Activated T-cell treated with anti-CD3 and anti-CD28 coated beads, Interleukin-2, amount 50 U/mL, for 24 hours (primary cell): ENCODE measurements at regions not wholly inside any gene's neighbourhood (a gene's known extent, or its start where the extent isn't known, plus 50 kb on each side); places are given as distances from the start of the nearest gene placed in this dataset.
"Not testable (repeated sequence)": the region's sequence is repeated elsewhere in the genome, so short reads cannot be mapped to it uniquely, and the experiment has no call there.

ENCODE experiments used
- DNase-seq: peaks from one replicate; pipeline ENCODE4 v3.0.0-alpha.2; 2020
- H3K27ac Mint-ChIP-seq: 2 replicates; pipeline ENCODE4 v1.8.0; 2020; ENCODE audit warnings: mild to moderate bottlenecking, mixed read lengths
- H3K27me3 Mint-ChIP-seq: 2 replicates; pipeline ENCODE4 v1.8.0; 2020; ENCODE audit warnings: mixed read lengths
- H3K36me3 Mint-ChIP-seq: 2 replicates; pipeline ENCODE4 v1.8.0; 2020; ENCODE audit warnings: low read depth, mixed read lengths
- H3K4me1 Mint-ChIP-seq: 2 replicates; pipeline ENCODE4 v1.8.0; 2020; ENCODE audit warnings: low read depth, mixed read lengths
- H3K4me3 Mint-ChIP-seq: 2 replicates; pipeline ENCODE4 v1.8.0; 2020; ENCODE audit warnings: mild to moderate bottlenecking, moderate library complexity, mixed read lengths
- H3K9me3 Mint-ChIP-seq: 2 replicates; pipeline ENCODE4 v1.8.0; 2020; ENCODE audit warnings: mixed read lengths

DNA sequence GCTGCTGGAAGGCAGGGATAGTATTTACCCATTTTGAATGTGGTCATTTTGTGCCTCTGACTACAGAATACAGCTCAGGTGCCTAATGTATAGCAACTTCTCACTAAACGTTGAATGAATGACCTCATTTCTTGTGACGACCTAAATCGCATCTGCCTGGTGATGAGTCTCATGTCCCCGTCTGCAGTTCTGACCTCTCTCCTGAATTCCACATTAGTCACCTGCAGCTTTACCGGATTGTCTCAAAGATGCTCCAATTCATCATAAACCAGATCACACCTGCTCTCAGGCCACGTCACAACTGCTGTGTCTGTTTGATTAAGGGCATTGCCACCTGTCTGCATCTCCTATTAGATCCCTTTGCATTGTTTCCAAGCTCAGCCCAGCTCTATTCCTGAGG lies 133.6 kb upstream of the MYT1L start:
- DNase-seq = no peak
- Mint-ChIP-seq H3K27me3 (peaks cover 13% of the 10 kb centered on the region), H3K4me1 (no peaks in the 10 kb centered on the region), H3K27ac (no peak overlapping the region), H3K36me3 (no peaks in the 10 kb centered on the region), H3K9me3 (no peaks in the 10 kb centered on the region), H3K4me3 (no peak overlapping the region)

DNA sequence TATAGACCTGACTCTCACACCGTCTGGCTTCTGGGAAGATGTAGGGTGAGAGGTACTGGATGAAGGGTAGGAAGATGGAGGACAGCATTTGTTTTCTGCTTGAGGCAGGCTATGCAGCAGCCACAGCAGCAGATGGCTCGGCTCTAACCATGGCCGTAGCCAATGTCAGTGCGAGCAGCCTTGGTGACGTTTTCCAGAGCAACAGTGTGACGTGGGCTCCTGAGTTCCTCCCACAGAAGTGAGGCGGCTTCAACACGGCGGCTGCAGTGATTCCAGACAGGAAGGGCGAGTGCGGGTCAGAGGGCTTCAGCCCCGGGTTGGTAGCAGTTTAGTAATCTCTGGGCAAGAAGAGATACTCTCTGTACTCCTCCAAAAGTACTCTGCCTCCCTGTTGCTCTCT lies 133.0 kb upstream of the MYT1L start:
- no peak overlapping the region for H3K4me3 Mint-ChIP-seq
- no peaks in the 10 kb centered on the region for H3K9me3 Mint-ChIP-seq
- no peaks in the 10 kb centered on the region for H3K36me3 Mint-ChIP-seq
- H3K27me3 Mint-ChIP-seq = peaks cover 13% of the 10 kb centered on the region
- no peaks in the 10 kb centered on the region for H3K4me1 Mint-ChIP-seq
- H3K27ac Mint-ChIP-seq = no peak overlapping the region
- no peak for DNase-seq

DNA sequence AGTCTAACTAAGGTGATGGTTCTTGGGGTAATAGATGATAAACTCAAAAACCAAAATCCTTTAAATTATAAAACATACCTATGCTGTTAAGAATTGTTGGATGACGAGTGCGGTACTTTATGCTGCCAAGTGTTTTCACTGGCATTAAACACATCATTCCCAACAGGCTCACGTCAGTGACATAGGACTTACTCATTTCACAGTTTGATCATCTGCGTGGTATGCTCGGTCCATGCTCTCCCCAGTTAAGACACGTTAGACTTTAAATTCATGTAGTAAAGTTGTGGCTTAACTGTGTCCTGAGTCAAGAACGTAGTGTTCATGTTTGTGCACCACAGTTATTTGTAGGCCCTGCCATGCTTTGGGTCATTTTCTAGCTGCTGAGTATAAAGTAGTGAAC lies 125.6 kb upstream of the MYT1L start:
- Mint-ChIP-seq H3K4me3 (no peak overlapping the region), H3K36me3 (no peaks in the 10 kb centered on the region), H3K9me3 (no peaks in the 10 kb centered on the region), H3K27me3 (peaks cover 3% of the 10 kb centered on the region), H3K4me1 (no peaks in the 10 kb centered on the region), H3K27ac (no peak overlapping the region)
- no peak for DNase-seq

DNA sequence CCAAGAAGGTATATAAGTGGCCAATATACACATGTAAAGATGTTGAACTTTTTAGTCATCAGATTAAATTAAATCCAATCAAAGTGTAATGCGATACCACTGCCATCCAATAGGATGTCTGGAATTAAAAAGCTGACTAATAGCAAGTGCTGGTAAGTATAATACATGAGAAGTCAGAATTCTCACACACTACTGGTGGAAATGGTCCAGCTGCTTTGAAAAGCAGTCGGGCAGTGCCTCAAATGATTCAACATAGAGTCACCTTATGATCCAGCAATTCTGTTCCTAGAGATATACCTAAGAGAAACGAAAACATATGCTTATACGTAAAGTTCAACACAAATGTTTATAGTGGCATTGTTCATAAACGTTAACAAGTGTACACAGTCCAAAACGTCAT lies 124.1 kb upstream of the MYT1L start:
- no peak for DNase-seq
- no peaks in the 10 kb centered on the region for H3K9me3 Mint-ChIP-seq
- no peak overlapping the region for H3K27ac Mint-ChIP-seq
- no peaks in the 10 kb centered on the region for H3K36me3 Mint-ChIP-seq
- no peaks in the 10 kb centered on the region for H3K4me1 Mint-ChIP-seq
- H3K27me3 Mint-ChIP-seq = peaks cover 3% of the 10 kb centered on the region
- H3K4me3 Mint-ChIP-seq = no peak overlapping the region

DNA sequence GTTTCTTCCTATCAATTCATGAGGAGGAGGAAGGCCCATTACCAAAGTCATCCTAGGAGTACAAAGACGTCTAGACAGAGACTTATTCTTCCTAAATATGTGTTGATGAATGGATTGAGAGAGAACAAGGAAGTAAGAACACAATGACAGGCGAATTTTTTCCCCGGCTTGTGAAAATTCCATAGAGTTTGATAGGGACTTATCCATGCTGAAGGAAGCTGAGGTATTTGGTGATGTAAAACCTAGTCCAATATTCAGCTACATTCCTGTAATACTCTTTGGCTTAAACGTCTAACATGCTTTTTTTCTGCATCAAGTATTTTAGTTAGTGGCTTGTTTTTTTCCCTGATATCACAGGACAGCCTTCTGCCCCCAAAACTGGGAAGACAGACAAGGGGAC lies 121.9 kb upstream of the MYT1L start:
- Mint-ChIP-seq H3K9me3 (no peaks in the 10 kb centered on the region), H3K36me3 (no peaks in the 10 kb centered on the region), H3K4me3 (no peak overlapping the region), H3K4me1 (no peaks in the 10 kb centered on the region), H3K27me3 (peaks cover 3% of the 10 kb centered on the region), H3K27ac (no peak overlapping the region)
- DNase-seq = no peak

DNA sequence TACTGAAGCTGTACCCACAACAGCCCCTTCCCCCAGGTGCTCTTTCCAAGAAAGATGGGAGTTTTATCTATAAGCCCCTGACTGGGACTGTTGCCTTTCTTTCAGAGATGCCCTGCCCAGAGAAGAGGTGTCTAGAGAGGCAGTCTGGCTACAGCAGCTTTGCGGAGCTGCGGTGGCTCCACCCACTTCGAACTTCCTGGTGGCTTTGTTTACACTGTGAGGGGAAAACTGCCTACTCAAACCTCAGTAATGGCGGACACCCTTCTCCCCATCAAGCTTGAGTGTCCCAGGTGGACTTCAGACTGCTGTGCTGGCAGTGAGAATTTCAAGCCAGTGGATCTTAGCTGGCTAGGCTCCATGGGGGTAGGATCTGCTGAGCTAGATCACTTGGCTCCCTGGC lies 120.2 kb upstream of the MYT1L start:
- H3K4me3 Mint-ChIP-seq, H3K9me3 Mint-ChIP-seq: not testable (repeated sequence)

DNA sequence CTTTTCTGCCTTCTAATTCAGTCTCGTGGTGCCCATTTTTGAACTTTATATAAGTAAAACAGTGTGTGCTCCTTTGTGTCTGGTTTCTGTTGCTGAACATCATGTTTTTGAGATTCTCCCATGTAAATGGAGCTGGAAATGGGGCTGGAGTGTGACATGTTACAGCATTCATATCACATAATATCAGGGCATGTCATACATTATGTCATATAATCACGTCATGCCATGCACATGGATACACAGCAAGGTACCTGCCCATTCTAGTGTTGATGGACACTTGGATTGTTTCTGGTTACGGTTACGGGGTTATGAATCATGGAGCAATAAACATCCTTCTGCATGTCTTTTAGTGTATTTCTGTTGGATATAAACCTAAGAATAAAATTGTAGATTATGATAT lies 117.1 kb upstream of the MYT1L start:
- Mint-ChIP-seq H3K27ac (no peak overlapping the region), H3K4me1 (no peaks in the 10 kb centered on the region), H3K4me3 (no peak overlapping the region), H3K36me3 (no peaks in the 10 kb centered on the region), H3K27me3 (peaks cover 3% of the 10 kb centered on the region), H3K9me3 (no peaks in the 10 kb centered on the region)
- DNase-seq = no peak

More for the DNA sequence above, 120.2 kb upstream of the MYT1L start:
- not testable (repeated sequence) for H3K27ac Mint-ChIP-seq, H3K4me1 Mint-ChIP-seq, DNase-seq, H3K27me3 Mint-ChIP-seq, H3K36me3 Mint-ChIP-seq

DNA sequence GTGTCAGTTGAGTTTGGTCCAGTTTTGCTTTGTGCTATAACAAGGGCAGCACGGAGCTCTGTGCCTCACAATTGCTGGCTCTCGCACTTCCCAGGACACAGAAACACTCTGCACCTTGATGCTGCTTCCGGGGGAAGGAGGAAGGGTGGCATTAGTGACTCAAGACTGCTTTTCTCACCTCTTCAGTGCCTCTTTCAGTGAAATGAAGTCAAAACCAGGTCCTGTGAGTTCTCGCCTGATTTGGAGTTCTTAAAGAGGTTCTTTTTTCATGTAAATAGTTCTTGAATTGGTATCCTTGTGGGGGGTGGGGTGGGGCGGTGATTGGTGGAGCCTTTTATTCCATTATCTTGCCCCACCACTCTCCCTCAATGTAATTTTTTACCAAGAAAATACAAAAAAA lies 91.5 kb upstream of the MYT1L start:
- H3K9me3 Mint-ChIP-seq = no peaks in the 10 kb centered on the region
- peaks cover 8% of the 10 kb centered on the region for H3K27me3 Mint-ChIP-seq
- no peaks in the 10 kb centered on the region for H3K4me1 Mint-ChIP-seq
- no peak overlapping the region for H3K4me3 Mint-ChIP-seq
- H3K36me3 Mint-ChIP-seq = no peaks in the 10 kb centered on the region
- no peak overlapping the region for H3K27ac Mint-ChIP-seq
- no peak for DNase-seq

DNA sequence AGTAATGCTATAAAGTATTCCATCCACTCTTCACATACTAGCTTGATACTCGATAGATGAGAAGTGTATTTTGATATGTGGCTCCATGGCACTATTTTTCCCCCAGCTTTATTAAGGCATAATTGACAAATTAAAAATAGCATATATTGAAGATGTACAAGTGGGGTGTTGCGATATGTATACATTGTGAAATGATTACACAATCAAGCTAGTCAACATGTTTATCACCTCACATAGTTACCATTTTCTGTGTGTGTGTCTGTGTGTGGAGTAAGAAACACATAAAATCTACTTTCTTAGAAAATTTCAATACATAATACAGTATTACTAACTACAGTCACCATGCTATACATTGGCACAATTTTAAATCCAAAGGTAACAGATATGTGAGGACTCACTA lies 82.5 kb upstream of the MYT1L start:
- Mint-ChIP-seq H3K27me3 (peaks cover 3% of the 10 kb centered on the region), H3K4me3 (no peak overlapping the region), H3K9me3 (no peaks in the 10 kb centered on the region), H3K4me1 (no peaks in the 10 kb centered on the region), H3K36me3 (no peaks in the 10 kb centered on the region), H3K27ac (no peak overlapping the region)
- DNase-seq = no peak

DNA sequence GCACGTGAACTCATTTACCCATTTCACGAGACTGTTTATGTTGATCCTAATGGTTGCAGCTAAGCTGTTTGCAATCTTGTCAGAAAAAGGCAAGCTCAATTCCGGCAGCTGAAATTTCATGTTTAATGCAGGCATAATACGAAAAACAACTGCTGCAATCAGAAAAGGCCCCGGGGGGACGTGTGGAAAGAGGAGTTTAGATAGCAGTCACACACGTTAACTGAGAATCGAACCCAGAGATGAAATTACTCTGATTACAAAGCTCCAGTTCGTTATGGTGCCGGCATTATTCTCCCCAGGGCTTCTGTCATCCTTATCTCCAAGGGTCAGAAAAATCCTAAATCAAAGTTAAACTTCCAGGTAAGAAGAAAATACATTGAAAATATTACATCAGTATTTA lies 79.9 kb upstream of the MYT1L start:
- no peak overlapping the region for H3K27ac Mint-ChIP-seq
- no peak for DNase-seq

DNA sequence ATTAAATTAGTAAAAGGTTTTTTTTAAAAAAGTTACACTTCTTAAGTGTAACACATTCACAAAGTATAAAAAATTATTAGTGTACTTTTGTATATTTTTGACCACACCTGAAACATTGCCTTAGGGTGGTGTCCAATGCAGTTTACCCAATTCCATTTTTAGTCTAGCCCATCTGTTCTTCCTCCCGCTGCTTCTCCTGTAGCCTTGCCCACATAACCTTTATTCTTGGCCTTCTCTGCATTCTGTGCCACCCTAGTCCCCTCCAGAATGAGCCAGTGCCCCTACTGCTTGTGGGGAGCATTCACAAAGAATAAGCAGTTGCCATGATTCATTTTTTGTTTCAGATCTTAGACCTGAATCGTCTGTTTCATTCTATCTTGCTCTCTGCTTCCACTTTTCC lies 78.4 kb upstream of the MYT1L start:
- Mint-ChIP-seq H3K27me3 (no peaks in the 10 kb centered on the region), H3K4me3 (no peak overlapping the region), H3K36me3 (no peaks in the 10 kb centered on the region), H3K4me1 (no peaks in the 10 kb centered on the region), H3K9me3 (peaks cover 10% of the 10 kb centered on the region), H3K27ac (no peak overlapping the region)
- DNase-seq = no peak

More for the DNA sequence above, 79.9 kb upstream of the MYT1L start:
- Mint-ChIP-seq H3K4me1 (no peaks in the 10 kb centered on the region), H3K9me3 (no peaks in the 10 kb centered on the region), H3K27me3 (no peaks in the 10 kb centered on the region), H3K36me3 (no peaks in the 10 kb centered on the region), H3K4me3 (no peak overlapping the region)

DNA sequence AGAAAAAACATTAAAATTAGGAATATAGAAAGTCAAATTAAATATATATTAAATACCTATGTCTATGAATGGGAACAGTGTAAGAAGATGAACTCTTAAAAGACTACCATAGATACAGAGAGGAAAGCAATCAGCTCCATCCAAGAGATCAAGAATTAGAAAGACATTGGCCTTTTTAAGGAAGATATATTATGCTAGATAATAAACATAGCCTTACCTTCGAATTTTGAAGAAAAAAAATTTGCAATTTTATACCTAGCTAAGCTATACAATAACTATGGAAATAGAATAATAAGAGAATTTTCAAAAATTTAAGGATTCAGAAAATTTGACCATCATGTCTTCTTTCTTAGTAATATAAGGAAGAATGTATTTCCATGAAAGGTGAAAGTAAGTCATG lies 74.7 kb upstream of the MYT1L start:
- H3K9me3 Mint-ChIP-seq = peaks cover 10% of the 10 kb centered on the region
- DNase-seq = no peak
- no peaks in the 10 kb centered on the region for H3K4me1 Mint-ChIP-seq
- no peak overlapping the region for H3K4me3 Mint-ChIP-seq
- H3K27me3 Mint-ChIP-seq = peaks cover 1% of the 10 kb centered on the region
- no peak overlapping the region for H3K27ac Mint-ChIP-seq
- no peaks in the 10 kb centered on the region for H3K36me3 Mint-ChIP-seq

DNA sequence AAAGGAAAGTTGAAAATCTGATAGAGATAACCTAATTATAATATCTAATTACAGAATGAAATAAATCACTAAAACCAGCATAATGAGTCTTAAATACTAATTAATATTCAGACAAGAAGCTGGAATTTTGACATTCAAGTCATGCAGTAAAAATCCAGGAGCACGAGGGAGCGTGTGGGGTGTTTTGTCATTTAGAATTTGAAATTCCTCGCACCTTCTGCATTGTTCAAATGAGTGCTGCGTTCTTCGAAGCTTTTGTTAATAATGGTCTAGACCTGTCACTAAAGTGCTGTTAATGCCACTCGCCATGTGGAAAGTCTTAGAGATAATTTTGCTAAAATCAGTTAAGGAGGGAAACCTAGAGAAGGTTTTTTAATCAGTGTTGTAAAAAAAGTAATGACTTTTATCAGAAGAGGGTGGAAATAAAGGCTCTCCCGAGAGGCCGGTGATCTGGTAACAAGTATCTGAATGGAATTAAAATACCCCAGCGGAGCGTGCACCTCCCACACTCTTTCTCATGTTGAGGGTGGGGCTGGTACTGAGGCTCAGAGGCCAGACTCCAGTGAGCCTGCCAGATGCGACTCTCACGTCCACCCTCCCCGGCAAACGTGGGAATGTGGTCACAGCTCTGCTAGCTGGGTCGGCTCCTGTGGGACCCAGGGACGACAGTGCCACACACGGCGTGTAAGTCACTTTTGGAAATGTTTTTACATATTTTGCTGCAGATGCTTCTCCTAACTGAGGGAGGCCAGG lies 69.4 kb upstream of the MYT1L start:
- DNase-seq = no peak
- Mint-ChIP-seq H3K36me3 (no peaks in the 10 kb centered on the region), H3K4me1 (no peaks in the 10 kb centered on the region), H3K27me3 (peaks cover 6% of the 10 kb centered on the region), H3K27ac (no peak overlapping the region), H3K9me3 (peaks cover 7% of the 10 kb centered on the region), H3K4me3 (no peak overlapping the region)

DNA sequence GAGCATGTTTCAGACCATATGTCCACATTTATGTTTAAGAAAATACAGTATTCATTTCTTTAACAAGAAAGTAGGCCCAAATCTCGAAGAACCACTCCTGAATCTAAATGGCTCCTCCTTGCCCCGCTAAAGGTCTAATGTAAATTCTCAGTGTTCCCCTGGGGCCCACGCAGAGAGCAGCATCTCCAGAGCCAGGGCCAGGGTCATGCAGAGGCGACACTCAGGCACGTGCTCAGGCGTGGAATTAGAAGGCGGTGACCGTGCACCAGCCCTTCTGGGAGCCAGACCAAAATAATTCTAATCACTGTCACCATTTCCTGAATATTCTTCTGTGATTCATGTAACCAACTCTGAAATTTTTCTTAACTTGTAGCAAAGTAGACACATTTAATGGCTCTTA lies 68.3 kb upstream of the MYT1L start:
- Mint-ChIP-seq H3K36me3 (no peaks in the 10 kb centered on the region), H3K4me3 (no peak overlapping the region), H3K27me3 (peaks cover 6% of the 10 kb centered on the region), H3K27ac (no peak overlapping the region), H3K4me1 (no peaks in the 10 kb centered on the region), H3K9me3 (peaks cover 2% of the 10 kb centered on the region)
- DNase-seq = no peak

DNA sequence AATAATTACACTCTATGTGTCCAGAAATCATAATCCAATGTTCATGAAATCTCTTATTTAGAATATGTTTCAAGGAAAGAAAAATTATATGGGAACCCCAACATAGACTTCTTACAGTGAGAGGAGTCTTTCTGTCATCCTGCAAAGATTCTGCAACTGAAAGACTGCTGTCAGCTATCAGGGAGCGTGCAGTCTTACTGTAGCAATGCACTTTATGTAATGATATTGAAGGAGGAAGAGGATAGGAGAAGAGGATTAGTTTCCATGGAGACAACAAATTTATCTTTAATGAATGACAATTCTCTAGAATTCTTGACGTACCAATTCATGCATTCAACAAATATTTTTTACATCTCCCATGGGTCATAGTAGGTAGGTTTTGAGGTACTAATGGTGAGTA lies 61.3 kb upstream of the MYT1L start:
- DNase-seq = no peak
- no peaks in the 10 kb centered on the region for H3K36me3 Mint-ChIP-seq
- no peaks in the 10 kb centered on the region for H3K27me3 Mint-ChIP-seq
- H3K27ac Mint-ChIP-seq = no peak overlapping the region
- peaks cover 15% of the 10 kb centered on the region for H3K9me3 Mint-ChIP-seq
- no peaks in the 10 kb centered on the region for H3K4me1 Mint-ChIP-seq
- no peak overlapping the region for H3K4me3 Mint-ChIP-seq

DNA sequence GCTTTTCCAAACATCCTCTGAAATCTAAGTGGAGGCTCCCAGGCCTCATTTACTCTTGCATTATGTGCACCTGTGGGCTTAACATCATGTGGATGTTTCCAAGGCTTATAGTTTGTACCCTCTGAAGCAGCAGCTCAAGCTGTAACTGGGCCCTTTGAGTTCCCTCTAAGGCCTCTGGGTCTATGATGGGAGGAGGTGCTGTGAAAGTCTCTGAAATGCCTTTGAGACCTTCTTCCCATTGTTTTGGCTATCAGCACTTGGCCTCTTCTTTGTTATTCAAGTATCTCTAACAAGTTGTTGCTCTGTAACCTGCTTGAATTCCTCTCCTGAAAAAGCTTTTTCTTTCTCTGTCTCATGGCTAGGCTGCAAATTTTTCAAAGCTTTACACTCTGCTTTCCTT lies 58.1 kb upstream of the MYT1L start:
- Mint-ChIP-seq H3K27me3 (no peaks in the 10 kb centered on the region), H3K36me3 (no peaks in the 10 kb centered on the region), H3K9me3 (peaks cover 13% of the 10 kb centered on the region), H3K4me3 (no peak overlapping the region), H3K27ac (no peak overlapping the region), H3K4me1 (no peaks in the 10 kb centered on the region)
- DNase-seq = no peak
